K562 (cell line): ENCODE measurements at regions not wholly inside any gene's neighbourhood (a gene's known extent, or its start where the extent isn't known, plus 50 kb on each side); places are given as distances from the start of the nearest gene placed in this dataset.

Experiments
- ARNT ChIP-seq, 2 experiments: fragments of 450-650 bp; IDR thresholded peaks; 2 replicates each; pipeline ENCODE4 v1.6.1; 2016; ENCODE audit warnings: mild to moderate bottlenecking in 1 of 2
- ATF3 ChIP-seq, 2 experiments: fragments of 450-650 bp in 1 of 2; sonication (generic) in 1 of 2; formaldehyde crosslinking in 1 of 2; IDR thresholded peaks in 1 of 2; conservative IDR thresholded peaks in 1 of 2; 2 replicates each; pipeline versions ENCODE4 v1.6.1 to v1.8.1; 2016 to 2023; ENCODE audit warnings: mild to moderate bottlenecking in 2 of 2, moderate library complexity in 2 of 2, inconsistent platforms in 1 of 2, missing genetic modification reagents in 1 of 2
- ATF7 ChIP-seq: fragments of 450-650 bp; IDR thresholded peaks from 2 replicates; pipeline ENCODE4 v1.7.1; 2014; ENCODE audit warnings: mild to moderate bottlenecking, moderate library complexity
- CBFA2T2 ChIP-seq: fragments of 450-650 bp; conservative IDR thresholded peaks from 2 replicates; pipeline ENCODE4 v1.6.1; 2017; ENCODE audit warnings: mild to moderate bottlenecking
- CBX3 ChIP-seq, 2 experiments: IDR thresholded peaks; 1 replicate in 1 of 2; 2 replicates in 1 of 2; pipeline ENCODE4 v1.6.1; 2012; ENCODE audit warnings: inconsistent platforms in 2 of 2, low read length in 2 of 2, borderline replicate concordance in 1 of 2, control low read depth in 1 of 2
- CXXC5 ChIP-seq: fragments of 250-450 bp; sonication (Bioruptor Pico); IDR thresholded peaks from 2 replicates; pipeline ENCODE4 v1.8.0; 2022; ENCODE audit warnings: inconsistent platforms, mild to moderate bottlenecking, moderate library complexity
- GATA2 ChIP-seq: sonication (generic); formaldehyde crosslinking; IDR thresholded peaks from 2 replicates; pipeline ENCODE4 v1.4.0; 2020; ENCODE audit warnings: mild to moderate bottlenecking, missing genetic modification reagents
- HEY1 ChIP-seq: fragments of 250-450 bp; sonication (Bioruptor Pico); IDR thresholded peaks from 2 replicates; pipeline ENCODE4 v1.5.0; 2020; ENCODE audit warnings: mild to moderate bottlenecking, moderate library complexity, borderline replicate concordance
- L3MBTL2 ChIP-seq: fragments of 450-650 bp; IDR thresholded peaks from 2 replicates; pipeline ENCODE4 v1.6.1; 2016; ENCODE audit warnings: mild to moderate bottlenecking, moderate library complexity
- MAFF ChIP-seq: IDR thresholded peaks from 2 replicates; pipeline ENCODE4 v1.6.1; 2012; ENCODE audit warnings: low read length, improper control_type of control experiment
- MYBL2 ChIP-seq, 2 experiments: fragments of 450-650 bp in 1 of 2; sonication (generic) in 1 of 2; formaldehyde crosslinking in 1 of 2; IDR thresholded peaks; 2 replicates each; pipeline versions ENCODE4 v1.6.1 to v1.8.1; 2017 to 2022; ENCODE audit warnings: borderline replicate concordance in 1 of 2, inconsistent platforms in 1 of 2, low read depth in 1 of 2, mild to moderate bottlenecking in 1 of 2, missing genetic modification reagents in 1 of 2, moderate library complexity in 1 of 2
- NCOA1 ChIP-seq: fragments of 450-650 bp; IDR thresholded peaks from 2 replicates; pipeline ENCODE4 v1.6.1; 2016; ENCODE audit warnings: low read depth
- NONO ChIP-seq, 2 experiments: fragments of 200-400 bp in 1 of 2; fragments of 450-650 bp in 1 of 2; formaldehyde crosslinking in 1 of 2; IDR thresholded peaks; 2 replicates each; pipeline ENCODE4 v1.6.1; 2017; ENCODE audit warnings: low read depth in 2 of 2, mild to moderate bottlenecking in 2 of 2, moderate library complexity in 2 of 2, low read length in 1 of 2
- OTX1 ChIP-seq: fragments of 450-650 bp; formaldehyde crosslinking; IDR thresholded peaks from 2 replicates; pipeline ENCODE4 v1.4.0; 2022; ENCODE audit warnings: mild to moderate bottlenecking
- RBFOX2 ChIP-seq: fragments of 200-400 bp; formaldehyde crosslinking; IDR thresholded peaks from 2 replicates; pipeline ENCODE4 v1.6.1; 2017; ENCODE audit warnings: low read depth, mild to moderate bottlenecking, low read length, moderate library complexity
- RCOR1 ChIP-seq, 2 experiments: IDR thresholded peaks; 2 replicates each; pipeline ENCODE4 v1.6.1; 2012; ENCODE audit warnings: low read depth in 2 of 2, low read length in 2 of 2, borderline replicate concordance in 1 of 2, improper control_type of control experiment in 1 of 2
- SMARCA4 ChIP-seq: fragments of 450-650 bp; IDR thresholded peaks from 2 replicates; pipeline ENCODE4 v1.6.1; 2016
- SNIP1 ChIP-seq: fragments of 450-650 bp; IDR thresholded peaks from 2 replicates; pipeline ENCODE4 v1.7.1; 2017; ENCODE audit warnings: low read depth, mild to moderate bottlenecking
- TEAD1 ChIP-seq, 2 experiments: fragments of 450-650 bp in 1 of 2; sonication (generic) in 1 of 2; formaldehyde crosslinking; IDR thresholded peaks; 2 replicates each; pipeline versions ENCODE4 v1.4.0 to v1.8.0; 2020 to 2022; ENCODE audit warnings: mild to moderate bottlenecking in 2 of 2, missing genetic modification reagents in 1 of 2
- YY1 ChIP-seq, 3 experiments: IDR thresholded peaks; 2 replicates each; pipeline ENCODE4 v1.6.1; 2011; ENCODE audit warnings: low read length in 2 of 3, mild to moderate bottlenecking in 2 of 3, moderate library complexity in 2 of 3, borderline replicate concordance in 1 of 3, control low read depth in 1 of 3, low read depth in 1 of 3; ENCODE audit not compliant: insufficient read depth in 3 of 3, insufficient replicate concordance in 2 of 3, control insufficient read depth in 1 of 3, insufficient read length in 1 of 3; ENCODE audit errors: extremely low read depth in 1 of 3
- ZBTB1 ChIP-seq: sonication (generic); formaldehyde crosslinking; IDR thresholded peaks from 2 replicates; pipeline ENCODE4 v1.8.1; 2023; ENCODE audit warnings: missing genetic modification reagents, low read depth, mild to moderate bottlenecking, borderline replicate concordance
- TF ChIP-seq, protein P1 (sequence below), 2 experiments: fragments of 200-800 bp in 1 of 2; sonication (Bioruptor generic) in 1 of 2; sonication (generic) in 1 of 2; formaldehyde crosslinking in 1 of 2; IDR thresholded peaks in 1 of 2; conservative IDR thresholded peaks in 1 of 2; 2 replicates each; pipeline versions ENCODE4 v1.5.0 to v1.6.1; 2016 to 2020; ENCODE audit warnings: missing compliant biosample characterization in 1 of 2, missing genetic modification characterization in 1 of 2, missing genetic modification reagents in 1 of 2
- TF ChIP-seq, protein P2 (sequence below): fragments of 450-650 bp; IDR thresholded peaks from 2 replicates; pipeline ENCODE4 v1.6.1; 2016; ENCODE audit warnings: mild to moderate bottlenecking

- TF ChIP-seq, protein P1, sequence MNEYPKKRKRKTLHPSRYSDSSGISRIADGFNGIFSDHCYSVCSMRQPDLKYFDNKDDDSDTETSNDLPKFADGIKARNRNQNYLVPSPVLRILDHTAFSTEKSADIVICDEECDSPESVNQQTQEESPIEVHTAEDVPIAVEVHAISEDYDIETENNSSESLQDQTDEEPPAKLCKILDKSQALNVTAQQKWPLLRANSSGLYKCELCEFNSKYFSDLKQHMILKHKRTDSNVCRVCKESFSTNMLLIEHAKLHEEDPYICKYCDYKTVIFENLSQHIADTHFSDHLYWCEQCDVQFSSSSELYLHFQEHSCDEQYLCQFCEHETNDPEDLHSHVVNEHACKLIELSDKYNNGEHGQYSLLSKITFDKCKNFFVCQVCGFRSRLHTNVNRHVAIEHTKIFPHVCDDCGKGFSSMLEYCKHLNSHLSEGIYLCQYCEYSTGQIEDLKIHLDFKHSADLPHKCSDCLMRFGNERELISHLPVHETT (CRISPR knock-in tag; conservative IDR thresholded peaks at IDR 0.05 in 1 of 2, IDR thresholded peaks at IDR 0.05 in 1 of 2): peak in 1 of 2 experiments; percentile 82; a peak in 2 of 4 replicates
- TF ChIP-seq NONO (IDR thresholded peaks at IDR 0.05; ENCODE audit: low read depth in 2 of 2, low read length in 1 of 2) (peak in 1 of 2 experiments; percentile 46; a peak in 1 of 4 replicates), MYBL2 (IDR thresholded peaks at IDR 0.05; ENCODE audit: low read depth) (peak; percentile 55; the same call in 1 of the 2 replicates), MYBL2 (CRISPR knock-in tag; IDR thresholded peaks at IDR 0.05; ENCODE audit: borderline replicate concordance) (no peak), RCOR1 (IDR thresholded peaks at IDR 0.05; ENCODE audit: borderline replicate concordance in 1 of 2, low read depth in 2 of 2, low read length in 2 of 2) (peak; percentile 98 to 100), SNIP1 (peak; percentile 42; the same call in 1 of the 2 replicates), SMARCA4 (peak; percentile 95), CBFA2T2 (peak; percentile 94), ATF3 (IDR thresholded peaks at IDR 0.05) (peak; percentile 41; the same call in 1 of the 2 replicates), ATF3 (CRISPR knock-in tag; conservative IDR thresholded peaks at IDR 0.05) (no peak), YY1 (IDR thresholded peaks at IDR 0.05; ENCODE audit: borderline replicate concordance in 1 of 3, control insufficient read depth in 1 of 3, extremely low read depth in 1 of 3, insufficient read depth in 3 of 3, insufficient read length in 1 of 3, insufficient replicate concordance in 2 of 3, low read depth in 1 of 3, low read length in 2 of 3) (peak in 1 of 3 experiments; percentile 33), ZBTB1 (peak; percentile 89), NCOA1 (peak; percentile 85), TEAD1 (CRISPR knock-in tag; IDR thresholded peaks at IDR 0.05) (peak; percentile 93 to 98), L3MBTL2 (peak; percentile 73), HEY1 (CRISPR knock-in tag) (peak; percentile 74; the same call in 1 of the 2 replicates), ARNT (IDR thresholded peaks at IDR 0.05) (peak; percentile 62 to 96; a peak in 3 of 4 replicates), RBFOX2 (no peak), CBX3 (IDR thresholded peaks at IDR 0.05; ENCODE audit: borderline replicate concordance in 1 of 2, low read length in 2 of 2) (0 out of 3 replicates have a peak, but pooled peaks of 1 of the 2 experiments have one; percentile 74), OTX1 (CRISPR knock-in tag) (no peak), MAFF (peak; percentile 72; the same call in 1 of the 2 replicates), ATF7 (peak; percentile 80), GATA2 (CRISPR knock-in tag) (peak; percentile 92), CXXC5 (CRISPR knock-in tag) (peak; percentile 100)
- TF ChIP-seq, protein P2, sequence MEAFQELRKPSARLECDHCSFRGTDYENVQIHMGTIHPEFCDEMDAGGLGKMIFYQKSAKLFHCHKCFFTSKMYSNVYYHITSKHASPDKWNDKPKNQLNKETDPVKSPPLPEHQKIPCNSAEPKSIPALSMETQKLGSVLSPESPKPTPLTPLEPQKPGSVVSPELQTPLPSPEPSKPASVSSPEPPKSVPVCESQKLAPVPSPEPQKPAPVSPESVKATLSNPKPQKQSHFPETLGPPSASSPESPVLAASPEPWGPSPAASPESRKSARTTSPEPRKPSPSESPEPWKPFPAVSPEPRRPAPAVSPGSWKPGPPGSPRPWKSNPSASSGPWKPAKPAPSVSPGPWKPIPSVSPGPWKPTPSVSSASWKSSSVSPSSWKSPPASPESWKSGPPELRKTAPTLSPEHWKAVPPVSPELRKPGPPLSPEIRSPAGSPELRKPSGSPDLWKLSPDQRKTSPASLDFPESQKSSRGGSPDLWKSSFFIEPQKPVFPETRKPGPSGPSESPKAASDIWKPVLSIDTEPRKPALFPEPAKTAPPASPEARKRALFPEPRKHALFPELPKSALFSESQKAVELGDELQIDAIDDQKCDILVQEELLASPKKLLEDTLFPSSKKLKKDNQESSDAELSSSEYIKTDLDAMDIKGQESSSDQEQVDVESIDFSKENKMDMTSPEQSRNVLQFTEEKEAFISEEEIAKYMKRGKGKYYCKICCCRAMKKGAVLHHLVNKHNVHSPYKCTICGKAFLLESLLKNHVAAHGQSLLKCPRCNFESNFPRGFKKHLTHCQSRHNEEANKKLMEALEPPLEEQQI: peak; percentile 59
Observed at GRCh38 chr6:2542858-2543218, 207.9 kb downstream of the MYLK4 start (continued).
